ENCODE measurements at regions not wholly inside any gene's neighbourhood (a gene's known extent, or its start where the extent isn't known, plus 50 kb on each side); places are given as distances from the start of the nearest gene placed in this dataset.
"Not testable (repeated sequence)": the region's sequence is repeated elsewhere in the genome, so short reads cannot be mapped to it uniquely, and the experiment has no call there.

DNA sequence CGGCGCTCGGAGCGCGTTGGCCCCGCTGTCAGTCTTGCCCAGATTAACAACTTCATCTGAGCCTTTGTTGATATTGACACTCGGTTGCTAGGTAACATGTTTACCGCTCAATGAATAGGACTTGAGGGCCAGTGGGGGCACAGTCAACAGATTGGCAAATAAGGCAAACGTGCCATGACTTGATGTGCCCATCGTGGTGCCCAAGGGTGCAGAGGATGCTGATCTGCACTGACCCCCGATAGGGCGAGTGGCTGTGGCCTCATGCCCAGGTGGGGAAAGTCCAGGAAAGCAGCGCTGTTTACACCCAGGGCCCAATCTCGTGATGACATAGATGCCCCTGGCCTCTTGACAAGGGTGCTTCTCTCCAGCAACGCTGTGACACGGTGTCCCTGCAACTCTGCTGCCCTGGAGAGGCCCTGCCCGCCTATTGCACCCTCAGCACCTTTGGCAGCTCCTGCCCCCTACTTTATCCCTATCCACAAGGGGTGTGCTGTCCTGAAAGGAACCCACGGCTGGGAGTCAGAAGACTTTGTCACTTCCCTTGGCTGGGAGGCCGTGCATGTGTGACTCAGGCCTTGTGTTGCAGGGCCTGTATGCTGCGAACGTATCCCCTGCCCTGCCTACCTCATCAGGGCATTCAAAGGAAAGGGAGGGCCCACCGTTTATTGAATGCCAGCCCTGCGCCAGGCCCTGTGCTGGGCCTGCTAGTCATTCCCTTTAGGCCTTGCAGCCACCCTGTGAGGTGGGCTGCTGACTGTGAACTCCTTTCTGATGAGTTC, 158.0 kb downstream of the INHBB start:
- intact Hi-C loops (cut with micrococcal nuclease): no loop called here
- H3K27me3 Mint-ChIP-seq: no peaks in the 10 kb centered on the region

DNA sequence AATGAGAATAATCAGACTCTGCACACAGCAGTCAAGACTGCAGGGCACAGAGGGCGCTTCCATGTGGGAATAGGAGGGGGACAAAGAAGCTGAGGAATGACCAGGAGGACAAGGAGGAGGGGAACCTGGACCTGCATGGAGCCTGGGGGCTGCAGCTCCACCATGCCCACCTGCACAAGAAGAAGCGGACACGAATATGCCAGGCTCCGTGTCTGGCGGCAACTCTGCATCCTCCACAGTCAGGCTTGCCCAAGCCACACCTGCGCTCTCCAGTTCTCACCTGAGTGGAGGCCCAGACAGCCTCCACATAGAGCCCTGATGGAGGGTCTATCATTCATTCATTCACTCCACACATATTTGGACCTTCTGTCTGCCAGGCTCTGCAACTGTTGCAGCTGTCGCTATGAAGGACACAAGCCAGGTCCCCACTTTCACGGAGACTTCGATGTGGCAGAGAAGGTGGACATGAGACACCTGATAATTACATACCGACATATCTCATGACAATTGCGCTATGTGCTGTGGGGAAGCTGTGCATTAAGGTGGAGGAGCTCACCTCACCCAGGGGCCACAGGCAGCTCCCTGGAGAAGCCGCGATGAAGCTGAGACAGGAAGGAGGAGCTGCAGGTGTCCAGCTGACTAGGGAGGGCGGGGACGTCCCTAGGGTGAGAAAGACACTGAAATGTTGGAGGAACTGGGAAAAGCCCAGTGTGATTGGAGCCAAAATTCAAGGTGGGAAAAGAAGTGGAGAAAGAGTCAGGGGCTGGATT, 159.2 kb downstream of the INHBB start:
- intact Hi-C loops (cut with micrococcal nuclease): no loop called here
- no peaks in the 10 kb centered on the region for H3K27me3 Mint-ChIP-seq
- H3K9me3 Mint-ChIP-seq: no peaks in the 10 kb centered on the region
- no peaks in the 10 kb centered on the region for H3K4me1 Mint-ChIP-seq
- no peak overlapping the region for H3K4me3 Mint-ChIP-seq
- no peaks in the 10 kb centered on the region for H3K36me3 Mint-ChIP-seq (ENCODE audit: low read depth)
- no peak for DNase-seq
- H3K27ac Mint-ChIP-seq: peak overlapping the region; percentile 1

More for the DNA sequence above, 158.0 kb downstream of the INHBB start:
- DNase-seq: no peak
- H3K4me3 Mint-ChIP-seq: no peak overlapping the region
- no peak overlapping the region for H3K27ac Mint-ChIP-seq
- H3K9me3 Mint-ChIP-seq: no peaks in the 10 kb centered on the region
- H3K36me3 Mint-ChIP-seq (ENCODE audit: low read depth): no peaks in the 10 kb centered on the region
- no peaks in the 10 kb centered on the region for H3K4me1 Mint-ChIP-seq

DNA sequence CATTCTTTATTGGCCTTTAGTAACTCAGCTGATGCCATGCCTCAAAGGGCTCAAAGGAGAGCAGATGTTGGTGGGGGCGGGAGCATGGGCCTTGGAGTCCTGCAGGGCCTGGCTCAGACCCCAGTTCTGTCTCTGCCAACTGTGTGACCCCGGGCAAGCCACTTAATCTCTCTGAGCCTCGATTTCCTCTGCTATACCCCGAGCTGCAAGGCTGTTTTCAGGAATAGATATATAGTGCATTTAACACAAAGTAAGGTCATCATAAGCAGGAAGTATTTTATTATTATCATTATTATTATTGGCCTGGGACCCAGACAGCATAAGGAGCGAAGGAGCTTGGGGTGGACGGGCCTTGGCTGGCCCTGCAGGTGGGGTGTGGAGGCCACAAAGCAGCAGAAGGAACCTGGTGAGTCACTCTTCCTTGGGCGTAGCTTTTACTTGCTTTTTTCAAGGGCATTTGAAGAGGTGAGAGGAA, 162.7 kb downstream of the INHBB start:
- intact Hi-C loops (cut with micrococcal nuclease): no loop called here
- H3K4me1 Mint-ChIP-seq: no peaks in the 10 kb centered on the region
- no peaks in the 10 kb centered on the region for H3K36me3 Mint-ChIP-seq (ENCODE audit: low read depth)
- no peak for DNase-seq
- H3K9me3 Mint-ChIP-seq: no peaks in the 10 kb centered on the region
- H3K27me3 Mint-ChIP-seq: no peaks in the 10 kb centered on the region
- H3K4me3 Mint-ChIP-seq: no peak overlapping the region
- no peak overlapping the region for H3K27ac Mint-ChIP-seq

DNA sequence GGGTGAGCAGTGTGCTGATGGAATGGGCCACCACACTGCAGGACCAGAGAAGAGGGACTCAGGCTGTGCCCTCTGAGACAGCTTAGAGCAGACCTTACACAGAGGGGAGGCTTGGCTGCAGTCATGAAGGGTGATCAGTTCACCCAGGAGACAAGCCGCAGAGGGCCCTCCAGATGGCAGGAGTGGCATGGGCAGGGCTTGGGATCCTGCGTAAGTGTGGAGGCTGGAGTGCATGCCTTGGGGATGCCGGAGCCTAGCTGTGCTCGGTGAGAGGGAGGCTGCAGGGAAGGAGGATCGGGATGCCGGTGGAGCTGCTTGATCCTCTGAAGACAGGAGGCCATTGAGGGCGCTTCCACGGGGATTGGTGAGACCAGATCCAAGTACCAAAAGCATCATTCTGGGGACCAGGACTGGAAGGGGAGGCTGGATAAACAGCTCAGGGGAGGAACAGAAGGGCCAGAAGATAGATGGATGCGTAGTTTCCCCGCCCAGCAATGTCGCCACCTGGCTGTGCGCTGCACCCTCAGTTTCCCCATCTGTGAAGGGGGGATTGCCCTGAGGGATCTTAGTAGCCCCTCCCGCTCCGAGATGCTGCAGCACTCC, 163.4 kb downstream of the INHBB start:
- Mint-ChIP-seq H3K4me3 (no peak overlapping the region), H3K27me3 (no peaks in the 10 kb centered on the region), H3K36me3 (ENCODE audit: low read depth) (no peaks in the 10 kb centered on the region), H3K4me1 (no peaks in the 10 kb centered on the region), H3K27ac (no peak overlapping the region), H3K9me3 (no peaks in the 10 kb centered on the region)
- no peak for DNase-seq
- intact Hi-C loops (cut with micrococcal nuclease): no loop called here

DNA sequence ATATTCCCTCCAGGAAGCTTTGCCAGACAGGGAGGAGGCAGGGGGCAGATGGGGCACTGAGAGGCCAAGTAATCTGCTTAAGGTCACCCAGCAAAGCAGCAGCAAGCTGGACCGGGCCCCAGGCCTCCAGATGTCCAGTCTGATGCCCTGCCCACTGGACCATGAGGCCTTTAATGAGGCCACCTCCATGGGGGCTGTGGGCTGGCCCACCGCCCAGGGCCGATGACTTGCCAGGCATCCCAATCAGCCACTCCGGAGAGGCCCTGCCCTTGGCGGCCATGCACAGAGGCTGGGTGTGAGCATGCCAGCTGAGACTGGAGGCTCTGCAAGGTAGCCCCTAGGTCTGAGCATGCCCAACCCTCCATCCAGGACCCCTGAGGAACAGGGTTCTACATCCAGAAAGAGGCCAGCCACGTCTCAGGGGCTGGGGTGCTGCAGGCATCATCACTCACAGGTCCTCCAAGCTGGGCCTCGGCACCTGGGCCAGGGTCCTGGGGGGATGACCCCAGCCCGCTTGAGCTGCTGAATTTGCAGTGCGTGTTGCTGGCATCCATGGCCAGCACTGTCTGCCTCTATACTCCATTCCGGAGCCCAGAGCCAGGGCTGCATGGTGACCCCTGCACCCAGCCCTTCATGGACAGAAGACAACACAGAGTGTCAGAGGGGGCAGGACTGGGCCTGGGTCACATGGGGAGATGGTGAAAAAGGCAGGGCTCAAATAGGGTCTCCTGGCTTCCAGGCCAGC, 164.2 kb downstream of the INHBB start:
- H3K4me1 Mint-ChIP-seq: no peaks in the 10 kb centered on the region
- no peaks in the 10 kb centered on the region for H3K27me3 Mint-ChIP-seq
- DNase-seq: no peak
- intact Hi-C loops (cut with micrococcal nuclease): no loop called here
- H3K9me3 Mint-ChIP-seq: no peaks in the 10 kb centered on the region
- no peak overlapping the region for H3K4me3 Mint-ChIP-seq
- no peaks in the 10 kb centered on the region for H3K36me3 Mint-ChIP-seq (ENCODE audit: low read depth)
- H3K27ac Mint-ChIP-seq: no peak overlapping the region

DNA sequence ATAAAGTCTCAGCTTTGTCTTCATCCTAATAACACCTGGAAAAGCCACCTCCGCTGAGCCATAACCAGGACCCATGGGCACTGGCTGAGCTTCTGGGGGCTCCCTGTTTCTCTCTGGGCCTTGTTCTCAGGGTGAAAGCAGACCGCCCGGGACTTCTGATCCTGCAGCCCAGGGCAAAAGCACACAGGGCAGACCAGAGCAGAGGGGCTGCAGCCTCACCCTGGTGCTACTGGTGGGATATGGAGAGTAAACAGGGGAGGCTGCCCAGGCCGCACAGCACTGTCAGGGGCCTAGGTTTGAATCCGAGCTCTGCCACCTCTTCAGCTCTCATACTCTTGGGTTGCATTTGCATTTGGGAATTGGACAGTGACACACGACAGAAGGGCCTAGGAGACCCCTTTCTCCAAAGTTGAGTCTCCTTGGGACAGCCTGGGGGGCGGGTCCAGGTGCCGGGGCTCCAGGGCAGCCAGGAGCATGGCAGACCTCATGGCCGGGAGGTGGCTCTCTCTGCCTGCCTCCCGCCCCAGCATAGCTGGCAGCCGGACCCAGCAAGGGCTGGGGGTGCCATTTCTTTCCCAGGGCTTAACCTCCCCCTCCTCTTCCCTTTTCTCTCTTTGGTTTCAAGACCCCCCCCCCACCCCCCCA, 164.9 kb downstream of the INHBB start:
- no peak overlapping the region for H3K4me3 Mint-ChIP-seq
- no peak overlapping the region for H3K27ac Mint-ChIP-seq
- H3K4me1 Mint-ChIP-seq: no peaks in the 10 kb centered on the region
- no peak for DNase-seq
- no peaks in the 10 kb centered on the region for H3K9me3 Mint-ChIP-seq
- peaks cover 2% of the 10 kb centered on the region for H3K27me3 Mint-ChIP-seq
- no peaks in the 10 kb centered on the region for H3K36me3 Mint-ChIP-seq (ENCODE audit: low read depth)
- intact Hi-C loops (cut with micrococcal nuclease): no loop called here

DNA sequence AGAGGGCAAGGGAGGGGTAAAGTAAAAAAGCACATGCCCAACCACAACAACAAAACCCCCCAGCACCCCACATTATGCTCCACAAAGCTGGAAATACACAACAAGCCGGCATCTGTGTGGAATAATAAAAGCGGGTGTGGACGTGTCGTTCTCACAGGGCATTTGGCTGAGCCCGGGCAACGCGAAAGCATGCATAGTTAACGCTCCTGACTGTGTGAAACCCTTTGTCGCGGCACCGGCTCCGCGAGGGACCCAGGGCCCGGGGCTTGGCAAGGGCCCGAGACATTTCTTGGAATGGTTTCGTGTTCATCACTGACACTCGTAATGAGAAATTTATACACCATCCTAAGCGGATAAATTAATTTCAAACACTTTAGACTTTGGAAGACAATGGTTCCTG, 165.6 kb downstream of the INHBB start:
- no peak overlapping the region for H3K4me3 Mint-ChIP-seq
- no peaks in the 10 kb centered on the region for H3K4me1 Mint-ChIP-seq
- no peak for DNase-seq
- no peaks in the 10 kb centered on the region for H3K36me3 Mint-ChIP-seq (ENCODE audit: low read depth)
- no peak overlapping the region for H3K27ac Mint-ChIP-seq
- no peaks in the 10 kb centered on the region for H3K9me3 Mint-ChIP-seq
- intact Hi-C loops (cut with micrococcal nuclease): no loop called here
- peaks cover 5% of the 10 kb centered on the region for H3K27me3 Mint-ChIP-seq

DNA sequence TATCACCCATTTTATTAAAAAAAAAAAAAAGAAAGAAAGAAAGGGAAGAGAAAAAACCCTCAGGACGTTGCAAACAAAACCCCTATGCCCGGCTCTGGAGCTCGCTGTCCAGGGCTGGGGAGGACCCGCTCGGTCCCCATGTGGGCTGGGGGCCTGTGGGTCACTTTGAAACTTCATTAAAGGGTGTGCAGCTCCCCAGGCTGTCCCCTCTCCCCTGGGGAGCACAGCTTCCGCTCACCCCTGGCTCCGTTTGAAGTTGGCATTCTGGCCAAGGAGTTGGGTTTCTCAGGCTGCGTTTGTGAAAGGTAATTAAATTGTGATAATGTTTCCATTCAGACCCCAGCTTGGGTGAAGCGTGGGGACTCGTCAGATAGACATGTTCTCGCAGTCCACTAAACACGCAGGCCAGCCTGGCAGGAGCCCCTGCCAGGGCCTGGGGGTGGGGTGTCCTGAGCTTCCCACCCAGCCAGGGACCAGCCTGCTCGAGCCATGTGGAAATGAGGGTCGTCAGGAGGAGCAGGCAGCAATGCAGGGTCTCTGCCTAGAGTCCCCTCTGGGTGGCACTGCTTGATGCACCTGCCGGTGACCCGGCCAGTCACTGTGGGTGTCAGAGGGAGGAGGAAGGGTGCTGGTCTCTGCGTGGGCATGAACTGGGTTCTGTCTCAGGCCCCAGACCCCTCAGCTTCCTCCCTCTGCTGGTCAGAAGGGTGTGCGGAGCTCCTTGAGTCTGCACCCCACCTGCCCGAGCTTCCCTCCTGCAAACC, 166.2 kb downstream of the INHBB start:
- Mint-ChIP-seq H3K27ac (no peak overlapping the region), H3K27me3 (peaks cover 6% of the 10 kb centered on the region), H3K9me3 (no peaks in the 10 kb centered on the region), H3K36me3 (ENCODE audit: low read depth) (no peaks in the 10 kb centered on the region), H3K4me3 (no peak overlapping the region), H3K4me1 (no peaks in the 10 kb centered on the region)
- intact Hi-C loops (cut with micrococcal nuclease): no loop called here
- no peak for DNase-seq

DNA sequence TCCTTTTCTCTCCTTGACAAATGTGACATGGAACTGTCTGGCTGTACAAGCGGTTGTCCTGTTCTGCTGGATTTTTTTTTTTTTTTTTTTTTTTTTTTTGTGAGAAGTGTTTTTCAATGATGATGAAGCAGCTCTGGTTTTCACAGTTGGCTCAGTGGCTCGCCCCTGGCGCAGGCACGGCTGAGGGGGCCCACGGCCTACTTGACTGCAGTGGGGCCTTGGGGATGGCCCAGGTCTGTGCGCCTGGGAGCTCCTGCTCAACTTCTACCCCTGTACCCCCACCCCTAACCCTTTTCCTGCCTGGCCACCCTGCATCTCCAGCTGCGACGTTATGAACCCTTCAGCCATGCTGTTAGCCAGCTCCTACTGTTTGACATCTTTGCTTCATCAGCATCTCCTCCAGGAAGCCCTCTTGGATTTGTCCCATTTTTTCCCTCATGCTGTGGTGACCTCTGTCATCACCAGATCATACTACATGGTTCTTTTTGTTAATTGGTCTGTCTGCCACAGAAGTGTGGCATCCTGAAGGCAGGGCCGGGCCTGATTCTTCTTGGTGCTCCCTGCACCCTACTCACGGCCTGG, 167.9 kb downstream of the INHBB start:
- Mint-ChIP-seq H3K4me1 (no peaks in the 10 kb centered on the region), H3K36me3 (ENCODE audit: low read depth) (no peaks in the 10 kb centered on the region), H3K9me3 (no peaks in the 10 kb centered on the region), H3K27ac (no peak overlapping the region), H3K4me3 (no peak overlapping the region), H3K27me3 (peaks cover 7% of the 10 kb centered on the region)
- intact Hi-C loops (cut with micrococcal nuclease): no loop called here
- DNase-seq: no peak

DNA sequence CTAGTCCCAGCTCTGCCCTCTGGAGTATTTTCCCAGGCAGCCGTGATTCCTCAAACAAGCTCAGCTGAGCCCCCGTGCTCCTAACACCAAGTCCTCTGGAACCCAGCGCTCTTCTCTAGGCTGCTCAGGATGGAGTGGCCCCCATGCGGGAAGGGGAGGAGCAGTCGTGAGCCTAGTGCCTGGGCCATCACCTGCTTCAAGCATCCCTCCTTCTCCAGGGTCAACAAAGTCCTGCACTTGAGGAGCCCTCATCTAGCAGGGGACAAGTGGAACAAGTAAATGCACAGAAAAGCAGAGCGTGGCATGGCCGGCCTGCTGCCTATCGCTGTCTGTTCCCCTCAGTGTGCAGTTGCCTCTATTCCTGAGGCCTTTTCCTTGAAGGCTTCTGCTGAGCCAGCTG, 168.6 kb downstream of the INHBB start:
- H3K4me1 Mint-ChIP-seq: no peaks in the 10 kb centered on the region
- H3K36me3 Mint-ChIP-seq (ENCODE audit: low read depth): no peaks in the 10 kb centered on the region
- no peak overlapping the region for H3K4me3 Mint-ChIP-seq
- peaks cover 7% of the 10 kb centered on the region for H3K27me3 Mint-ChIP-seq
- no peak for DNase-seq
- intact Hi-C loops (cut with micrococcal nuclease): no loop called here
- H3K27ac Mint-ChIP-seq: no peak overlapping the region
- H3K9me3 Mint-ChIP-seq: no peaks in the 10 kb centered on the region

DNA sequence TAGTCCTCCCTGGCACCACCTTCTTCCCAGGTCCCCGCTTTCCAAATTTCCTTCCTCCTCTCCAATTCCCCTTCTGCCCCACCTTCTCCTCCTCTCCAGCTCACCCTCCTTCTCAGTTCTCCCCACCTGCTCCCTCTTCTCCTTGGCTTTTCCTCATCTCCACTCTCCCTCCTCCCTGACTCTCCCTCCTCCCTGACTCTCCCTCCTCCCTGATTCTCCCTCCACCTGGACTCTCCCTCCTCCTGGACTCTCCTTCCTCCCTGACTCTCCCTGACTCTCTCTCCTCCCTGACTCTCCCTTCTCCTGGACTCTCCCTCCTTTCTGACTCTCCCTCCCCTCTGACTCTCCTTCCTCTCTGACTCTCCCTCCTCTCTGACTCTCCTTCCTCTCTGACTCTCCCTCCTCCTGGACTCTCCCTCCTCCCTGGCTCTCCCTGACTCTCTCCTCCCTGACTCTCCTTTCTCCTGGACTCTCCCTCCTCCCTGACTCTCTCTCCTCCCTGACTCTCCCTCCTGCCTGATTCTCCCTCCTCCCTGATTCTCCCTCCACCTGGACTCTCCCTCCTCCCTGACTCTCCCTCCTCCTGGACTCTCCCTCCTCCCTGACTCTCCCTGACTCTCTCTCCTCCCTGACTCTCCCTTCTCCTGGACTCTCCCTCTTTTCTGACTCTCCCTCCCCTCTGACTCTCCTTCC, 169.3 kb downstream of the INHBB start:
- intact Hi-C loops (cut with micrococcal nuclease); H3K9me3 Mint-ChIP-seq; H3K4me1 Mint-ChIP-seq; H3K27ac Mint-ChIP-seq; DNase-seq; H3K36me3 Mint-ChIP-seq (ENCODE audit: low read depth); H3K27me3 Mint-ChIP-seq; H3K4me3 Mint-ChIP-seq: not testable (repeated sequence)

Measured in activated CD4-positive, alpha-beta T cell treated with anti-CD3 and anti-CD28 coated beads, Interleukin-2, amount 10 ng/mL, durations not matched to agents 24 days and 14 days (primary cell).